ENCODE measurements at regions not wholly inside any gene's neighbourhood (a gene's known extent, or its start where the extent isn't known, plus 50 kb on each side); places are given as distances from the start of the nearest gene placed in this dataset.

DNA sequence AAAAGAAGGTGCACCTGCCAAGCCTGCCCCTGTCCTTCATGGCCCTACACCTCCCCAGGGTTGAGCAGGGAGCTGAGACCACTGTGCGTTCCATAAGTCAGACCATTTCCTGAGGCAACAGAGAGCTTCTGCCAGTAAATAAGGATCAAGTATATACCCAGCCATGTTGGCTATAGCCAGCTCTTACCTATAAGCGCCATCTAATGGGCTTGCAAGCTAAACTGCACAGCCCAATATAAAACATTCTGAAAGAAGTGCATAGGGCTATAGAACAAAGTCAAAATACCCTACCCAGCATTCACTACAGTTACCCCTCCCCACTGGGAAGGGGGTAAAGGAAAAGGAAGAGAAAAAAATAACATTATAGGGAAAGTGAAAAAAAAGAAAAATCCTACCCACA is 59.3 kb upstream of the SCAF11 start:
- no peak for TF ChIP-seq POLR2AphosphoS5 (IDR thresholded peaks at IDR 0.05; ENCODE audit: low read depth, low read length)
- TF ChIP-seq, protein P1, sequence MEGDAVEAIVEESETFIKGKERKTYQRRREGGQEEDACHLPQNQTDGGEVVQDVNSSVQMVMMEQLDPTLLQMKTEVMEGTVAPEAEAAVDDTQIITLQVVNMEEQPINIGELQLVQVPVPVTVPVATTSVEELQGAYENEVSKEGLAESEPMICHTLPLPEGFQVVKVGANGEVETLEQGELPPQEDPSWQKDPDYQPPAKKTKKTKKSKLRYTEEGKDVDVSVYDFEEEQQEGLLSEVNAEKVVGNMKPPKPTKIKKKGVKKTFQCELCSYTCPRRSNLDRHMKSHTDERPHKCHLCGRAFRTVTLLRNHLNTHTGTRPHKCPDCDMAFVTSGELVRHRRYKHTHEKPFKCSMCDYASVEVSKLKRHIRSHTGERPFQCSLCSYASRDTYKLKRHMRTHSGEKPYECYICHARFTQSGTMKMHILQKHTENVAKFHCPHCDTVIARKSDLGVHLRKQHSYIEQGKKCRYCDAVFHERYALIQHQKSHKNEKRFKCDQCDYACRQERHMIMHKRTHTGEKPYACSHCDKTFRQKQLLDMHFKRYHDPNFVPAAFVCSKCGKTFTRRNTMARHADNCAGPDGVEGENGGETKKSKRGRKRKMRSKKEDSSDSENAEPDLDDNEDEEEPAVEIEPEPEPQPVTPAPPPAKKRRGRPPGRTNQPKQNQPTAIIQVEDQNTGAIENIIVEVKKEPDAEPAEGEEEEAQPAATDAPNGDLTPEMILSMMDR (IDR thresholded peaks at IDR 0.05) = no peak
- TF ChIP-seq, protein P2, sequence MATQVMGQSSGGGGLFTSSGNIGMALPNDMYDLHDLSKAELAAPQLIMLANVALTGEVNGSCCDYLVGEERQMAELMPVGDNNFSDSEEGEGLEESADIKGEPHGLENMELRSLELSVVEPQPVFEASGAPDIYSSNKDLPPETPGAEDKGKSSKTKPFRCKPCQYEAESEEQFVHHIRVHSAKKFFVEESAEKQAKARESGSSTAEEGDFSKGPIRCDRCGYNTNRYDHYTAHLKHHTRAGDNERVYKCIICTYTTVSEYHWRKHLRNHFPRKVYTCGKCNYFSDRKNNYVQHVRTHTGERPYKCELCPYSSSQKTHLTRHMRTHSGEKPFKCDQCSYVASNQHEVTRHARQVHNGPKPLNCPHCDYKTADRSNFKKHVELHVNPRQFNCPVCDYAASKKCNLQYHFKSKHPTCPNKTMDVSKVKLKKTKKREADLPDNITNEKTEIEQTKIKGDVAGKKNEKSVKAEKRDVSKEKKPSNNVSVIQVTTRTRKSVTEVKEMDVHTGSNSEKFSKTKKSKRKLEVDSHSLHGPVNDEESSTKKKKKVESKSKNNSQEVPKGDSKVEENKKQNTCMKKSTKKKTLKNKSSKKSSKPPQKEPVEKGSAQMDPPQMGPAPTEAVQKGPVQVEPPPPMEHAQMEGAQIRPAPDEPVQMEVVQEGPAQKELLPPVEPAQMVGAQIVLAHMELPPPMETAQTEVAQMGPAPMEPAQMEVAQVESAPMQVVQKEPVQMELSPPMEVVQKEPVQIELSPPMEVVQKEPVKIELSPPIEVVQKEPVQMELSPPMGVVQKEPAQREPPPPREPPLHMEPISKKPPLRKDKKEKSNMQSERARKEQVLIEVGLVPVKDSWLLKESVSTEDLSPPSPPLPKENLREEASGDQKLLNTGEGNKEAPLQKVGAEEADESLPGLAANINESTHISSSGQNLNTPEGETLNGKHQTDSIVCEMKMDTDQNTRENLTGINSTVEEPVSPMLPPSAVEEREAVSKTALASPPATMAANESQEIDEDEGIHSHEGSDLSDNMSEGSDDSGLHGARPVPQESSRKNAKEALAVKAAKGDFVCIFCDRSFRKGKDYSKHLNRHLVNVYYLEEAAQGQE (IDR thresholded peaks at IDR 0.05; ENCODE audit: low read depth, low read length) = no peak
- no peak for TF ChIP-seq JUND (IDR thresholded peaks at IDR 0.05)
- no peak for TF ChIP-seq CHD2 (IDR thresholded peaks at IDR 0.05; ENCODE audit: low read length, partially characterized antibody)
- TF ChIP-seq, protein P3, sequence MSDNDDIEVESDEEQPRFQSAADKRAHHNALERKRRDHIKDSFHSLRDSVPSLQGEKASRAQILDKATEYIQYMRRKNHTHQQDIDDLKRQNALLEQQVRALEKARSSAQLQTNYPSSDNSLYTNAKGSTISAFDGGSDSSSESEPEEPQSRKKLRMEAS (IDR thresholded peaks at IDR 0.05; ENCODE audit: low read depth) = no peak
- no peak for TF ChIP-seq MEF2A (IDR thresholded peaks at IDR 0.05; ENCODE audit: borderline replicate concordance, low read depth)
- no peak for TF ChIP-seq EZH2phosphoT487 (IDR thresholded peaks at IDR 0.05; ENCODE audit: borderline replicate concordance, low read depth)

All from SK-N-SH (cell line).